DOHH2 (cell line): ENCODE measurements at regions not wholly inside any gene's neighbourhood (a gene's known extent, or its start where the extent isn't known, plus 50 kb on each side); places are given as distances from the start of the nearest gene placed in this dataset.

Experiments
- EZH2phosphoT487 ChIP-seq: fragments of 200-600 bp; sonication (generic); IDR thresholded peaks from 2 replicates; pipeline ENCODE4 v1.6.1; 2017; ENCODE audit warnings: borderline replicate concordance, mild to moderate bottlenecking, antibody characterized with exemption, low read length, moderate library complexity, mixed read lengths
- TF ChIP-seq, protein P1 (sequence below): fragments of 200-600 bp; sonication (generic); IDR thresholded peaks from one replicate; pipeline ENCODE4 v1.5.1; 2014; ENCODE audit warnings: antibody characterized with exemption, mild to moderate bottlenecking, low read depth, low read length; ENCODE audit not compliant: poor library complexity, severe bottlenecking

GRCh38 chr15:60221356-60221755 lies 176.4 kb downstream of the ANXA2 start:
- TF ChIP-seq, protein P1, sequence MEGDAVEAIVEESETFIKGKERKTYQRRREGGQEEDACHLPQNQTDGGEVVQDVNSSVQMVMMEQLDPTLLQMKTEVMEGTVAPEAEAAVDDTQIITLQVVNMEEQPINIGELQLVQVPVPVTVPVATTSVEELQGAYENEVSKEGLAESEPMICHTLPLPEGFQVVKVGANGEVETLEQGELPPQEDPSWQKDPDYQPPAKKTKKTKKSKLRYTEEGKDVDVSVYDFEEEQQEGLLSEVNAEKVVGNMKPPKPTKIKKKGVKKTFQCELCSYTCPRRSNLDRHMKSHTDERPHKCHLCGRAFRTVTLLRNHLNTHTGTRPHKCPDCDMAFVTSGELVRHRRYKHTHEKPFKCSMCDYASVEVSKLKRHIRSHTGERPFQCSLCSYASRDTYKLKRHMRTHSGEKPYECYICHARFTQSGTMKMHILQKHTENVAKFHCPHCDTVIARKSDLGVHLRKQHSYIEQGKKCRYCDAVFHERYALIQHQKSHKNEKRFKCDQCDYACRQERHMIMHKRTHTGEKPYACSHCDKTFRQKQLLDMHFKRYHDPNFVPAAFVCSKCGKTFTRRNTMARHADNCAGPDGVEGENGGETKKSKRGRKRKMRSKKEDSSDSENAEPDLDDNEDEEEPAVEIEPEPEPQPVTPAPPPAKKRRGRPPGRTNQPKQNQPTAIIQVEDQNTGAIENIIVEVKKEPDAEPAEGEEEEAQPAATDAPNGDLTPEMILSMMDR, result no peak
- TF ChIP-seq EZH2phosphoT487, result no peak
